Endothelial cell of umbilical vein (primary cell): ENCODE measurements at regions not wholly inside any gene's neighbourhood (a gene's known extent, or its start where the extent isn't known, plus 50 kb on each side); places are given as distances from the start of the nearest gene placed in this dataset.

Experiments
- BruUV-seq: library from RNA; stranded (reverse); fragments of 400-500 nt; replicated peaks from 2 replicates; lab custom pipeline; 2021; lab: Mats Ljungman, UMichigan
- CTCF ChIA-PET: fragments of 300-600, 350-600 bp; sonication (Branson Sonifier 250); formaldehyde crosslinking; loops from one replicate; lab custom pipeline; 2021; ENCODE audit warnings: antibody characterized with exemption, inconsistent platforms; lab: Charles Lee
- POLR2A ChIA-PET: fragments of 300-600, 350-600 bp; sonication (Branson Sonifier 250); formaldehyde crosslinking; loops from one replicate; lab custom pipeline; 2021; ENCODE audit warnings: antibody characterized with exemption, inconsistent platforms; lab: Charles Lee
- DNase-seq: peaks from one replicate; pipeline ENCODE4 v3.0.0-alpha.2; 2011; ENCODE audit warnings: low read depth, low spot score
- FAIRE-seq: peaks from 2 replicates; lab custom pipeline; 2011; peaks lifted over from hg19 to GRCh38; lab: Jason Lieb, UNC
- H2AFZ ChIP-seq: 2 replicates; pipeline ENCODE4 v1.6.0; 2012; ENCODE audit warnings: low read depth, low read length, control low read depth, inconsistent platforms
- H3K27ac ChIP-seq: 2 replicates; pipeline ENCODE4 v1.5.1; 2011; ENCODE audit warnings: low read depth, mild to moderate bottlenecking, control low read depth, low read length, moderate library complexity; ENCODE audit not compliant: insufficient read depth
- H3K27me3 ChIP-seq, 2 experiments: 2 replicates each; pipeline versions ENCODE4 v1.6.0 to v1.6.1; 2011; ENCODE audit warnings: low read length in 2 of 2, mixed read lengths in 1 of 2; ENCODE audit not compliant: control insufficient read depth in 2 of 2, insufficient read depth in 2 of 2
- H3K36me3 ChIP-seq, 2 experiments: 2 replicates in 1 of 2; 3 replicates in 1 of 2; pipeline ENCODE4 v1.5.1; 2011; ENCODE audit warnings: low read length in 2 of 2, mild to moderate bottlenecking in 1 of 2, moderate library complexity in 1 of 2; ENCODE audit not compliant: control insufficient read depth in 2 of 2, insufficient read depth in 2 of 2; ENCODE audit errors: extremely low read depth in 1 of 2
- H3K4me1 ChIP-seq: 3 replicates; pipeline ENCODE4 v1.5.1; 2011; ENCODE audit warnings: mild to moderate bottlenecking, low read length; ENCODE audit not compliant: control insufficient read depth, insufficient read depth; ENCODE audit errors: extremely low read depth
- H3K4me2 ChIP-seq: 2 replicates; pipeline ENCODE4 v1.6.1; 2011; ENCODE audit warnings: low read length, control low read depth, mixed read lengths; ENCODE audit not compliant: insufficient read depth
- H3K4me3 ChIP-seq, 3 experiments: fragments of 200-600 bp in 1 of 3; sonication (generic), shearing (Covaris generic) in 1 of 3; replicated peaks in 1 of 3; 2 replicates each; pipeline ENCODE4 v1.5.1; 2011 to 2016; ENCODE audit warnings: control low read depth in 3 of 3, low read length in 3 of 3, mild to moderate bottlenecking in 2 of 3, inconsistent platforms in 1 of 3, low read depth in 1 of 3, moderate library complexity in 1 of 3; ENCODE audit not compliant: insufficient read depth in 1 of 3
- H3K79me2 ChIP-seq: 2 replicates; pipeline ENCODE4 v1.6.0; 2012; ENCODE audit warnings: low read length, inconsistent platforms; ENCODE audit not compliant: control insufficient read depth, insufficient read depth
- H3K9ac ChIP-seq: replicated peaks from 2 replicates; pipeline ENCODE3; 2011; ENCODE audit warnings: low read length, control low read depth; ENCODE audit not compliant: insufficient read depth; ENCODE audit errors: extremely low read depth
- H3K9me1 ChIP-seq: replicated peaks from 3 replicates; pipeline ENCODE4 v1.6.0; 2011; ENCODE audit warnings: mild to moderate bottlenecking, low read length; ENCODE audit not compliant: control insufficient read depth, insufficient read depth; ENCODE audit errors: extremely low read depth
- H3K9me3 ChIP-seq: replicated peaks from 2 replicates; pipeline ENCODE4 v1.5.1; 2012; ENCODE audit warnings: low read length, inconsistent platforms; ENCODE audit not compliant: control insufficient read depth, insufficient read depth
- H4K20me1 ChIP-seq: replicated peaks from 2 replicates; pipeline ENCODE3; 2011; ENCODE audit warnings: mild to moderate bottlenecking, low read length; ENCODE audit not compliant: control insufficient read depth, insufficient read depth; ENCODE audit errors: extremely low read depth
- EZH2 ChIP-seq: IDR thresholded peaks from 2 replicates; pipeline ENCODE4 v1.6.1; 2012; ENCODE audit warnings: borderline replicate concordance, low read depth, mild to moderate bottlenecking, moderate library complexity, low read length, inconsistent platforms; ENCODE audit not compliant: severe bottlenecking
- FOS ChIP-seq: IDR thresholded peaks from 2 replicates; pipeline ENCODE4 v1.6.1; 2011; ENCODE audit warnings: mild to moderate bottlenecking, low read length, moderate library complexity, borderline replicate concordance; ENCODE audit not compliant: insufficient read depth
- GATA2 ChIP-seq: IDR thresholded peaks from 2 replicates; pipeline ENCODE4 v1.7.0; 2011; ENCODE audit warnings: low read depth, mild to moderate bottlenecking, moderate library complexity, mixed read lengths, low read length; ENCODE audit not compliant: insufficient read length, insufficient read depth
- JUN ChIP-seq: IDR thresholded peaks from 2 replicates; pipeline ENCODE4 v1.6.1; 2011; ENCODE audit warnings: borderline replicate concordance, low read depth; ENCODE audit not compliant: insufficient read length, insufficient read depth
- MYC ChIP-seq: IDR thresholded peaks from one replicate; pipeline ENCODE4 v1.6.1; 2011; ENCODE audit warnings: mild to moderate bottlenecking, low read depth, low read length
- POLR2A ChIP-seq: IDR thresholded peaks from 2 replicates; pipeline ENCODE4 v1.6.1; 2012; ENCODE audit warnings: low read depth, mild to moderate bottlenecking, control low read depth, low read length
- POLR2AphosphoS5 ChIP-seq: IDR thresholded peaks from 2 replicates; pipeline ENCODE4 v1.6.1; 2012; ENCODE audit warnings: low read depth, mild to moderate bottlenecking, control low read depth, low read length, moderate library complexity; ENCODE audit not compliant: insufficient read depth
- dilution Hi-C: fragments of 300-500 bp; cut with MboI; formaldehyde crosslinking; loops from one replicate; pipeline ENCODE4 v1.15.0; 2019; ENCODE audit warnings: low sequenced_read_pairs; ENCODE audit not compliant: extremely low pct_ligation_motif_present
- intact Hi-C: fragments of 100-400 bp; cut with micrococcal nuclease; formaldehyde crosslinking; loops from one replicate; pipeline ENCODE4 v1.10.0; 2022
- TF ChIP-seq, protein P1 (sequence below): IDR thresholded peaks from 2 replicates; pipeline ENCODE4 v1.6.1; 2011; ENCODE audit not compliant: insufficient read depth, insufficient read length
- TF ChIP-seq, protein P2 (sequence below), 2 donors: IDR thresholded peaks; 1 replicate in 1 of 2; 2 replicates in 1 of 2; pipeline ENCODE4 v1.5.1; 2011; ENCODE audit warnings: low read length in 2 of 2, mild to moderate bottlenecking in 2 of 2, moderate library complexity in 2 of 2, control low read depth in 1 of 2, inconsistent platforms in 1 of 2, low read depth in 1 of 2; ENCODE audit not compliant: insufficient read depth in 1 of 2; ENCODE audit errors: extremely low read depth in 1 of 2

DNA sequence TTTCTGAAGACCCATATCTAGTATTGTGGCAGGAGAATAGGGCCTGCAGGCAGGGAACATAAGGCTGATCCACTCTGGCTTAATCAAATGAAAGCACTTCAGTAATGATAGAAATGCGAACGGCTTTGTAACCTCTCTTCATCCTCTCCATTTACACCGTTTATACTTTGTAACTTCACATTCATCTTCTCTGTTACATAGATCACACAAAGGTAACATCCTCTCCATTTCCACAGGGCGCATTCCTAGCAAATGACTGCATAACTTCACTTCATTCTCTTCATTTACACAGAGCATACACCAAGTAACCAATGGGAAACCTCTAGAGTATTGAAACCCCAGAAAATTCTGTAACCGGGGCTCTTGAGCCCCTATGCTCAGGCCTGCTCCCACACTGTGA is 65.5 kb upstream of the SLC34A2 start:
- DNase-seq (no peak), FAIRE-seq (no peak)
- H3K9me1 ChIP-seq: no peaks in the 10 kb centered on the region
- H3K9ac ChIP-seq: no peak overlapping the region
- dilution Hi-C loops (no loop called here), intact Hi-C loops (no loop called here)
- no peak overlapping the region for H3K4me2 ChIP-seq
- H3K4me1 ChIP-seq: no peaks in the 10 kb centered on the region
- ChIA-PET POLR2A (no interaction called here), CTCF (no interaction called here)
- H3K36me3 ChIP-seq: no peaks in the 10 kb centered on the region
- H2AFZ ChIP-seq: no peak overlapping the region
- TF ChIP-seq JUN: no peak
- no peak for TF ChIP-seq FOS
- TF ChIP-seq POLR2A: no peak
- TF ChIP-seq POLR2AphosphoS5: no peak
- TF ChIP-seq EZH2: no peak
- no peak for TF ChIP-seq GATA2
- TF ChIP-seq, protein P1, sequence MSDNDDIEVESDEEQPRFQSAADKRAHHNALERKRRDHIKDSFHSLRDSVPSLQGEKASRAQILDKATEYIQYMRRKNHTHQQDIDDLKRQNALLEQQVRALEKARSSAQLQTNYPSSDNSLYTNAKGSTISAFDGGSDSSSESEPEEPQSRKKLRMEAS: no peak
- no peak for TF ChIP-seq MYC
- TF ChIP-seq, protein P2, sequence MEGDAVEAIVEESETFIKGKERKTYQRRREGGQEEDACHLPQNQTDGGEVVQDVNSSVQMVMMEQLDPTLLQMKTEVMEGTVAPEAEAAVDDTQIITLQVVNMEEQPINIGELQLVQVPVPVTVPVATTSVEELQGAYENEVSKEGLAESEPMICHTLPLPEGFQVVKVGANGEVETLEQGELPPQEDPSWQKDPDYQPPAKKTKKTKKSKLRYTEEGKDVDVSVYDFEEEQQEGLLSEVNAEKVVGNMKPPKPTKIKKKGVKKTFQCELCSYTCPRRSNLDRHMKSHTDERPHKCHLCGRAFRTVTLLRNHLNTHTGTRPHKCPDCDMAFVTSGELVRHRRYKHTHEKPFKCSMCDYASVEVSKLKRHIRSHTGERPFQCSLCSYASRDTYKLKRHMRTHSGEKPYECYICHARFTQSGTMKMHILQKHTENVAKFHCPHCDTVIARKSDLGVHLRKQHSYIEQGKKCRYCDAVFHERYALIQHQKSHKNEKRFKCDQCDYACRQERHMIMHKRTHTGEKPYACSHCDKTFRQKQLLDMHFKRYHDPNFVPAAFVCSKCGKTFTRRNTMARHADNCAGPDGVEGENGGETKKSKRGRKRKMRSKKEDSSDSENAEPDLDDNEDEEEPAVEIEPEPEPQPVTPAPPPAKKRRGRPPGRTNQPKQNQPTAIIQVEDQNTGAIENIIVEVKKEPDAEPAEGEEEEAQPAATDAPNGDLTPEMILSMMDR (IDR thresholded peaks at IDR 0.05; ENCODE audit: extremely low read depth in 1 of 2, insufficient read depth in 1 of 2, low read depth in 1 of 2, low read length in 2 of 2): no peak
- H3K27ac ChIP-seq: no peak overlapping the region
- H3K4me3 ChIP-seq: no peak overlapping the region
- no peaks in the 10 kb centered on the region for H3K27me3 ChIP-seq
- H4K20me1 ChIP-seq: no peaks in the 10 kb centered on the region
- no TSS peak for BruUV-seq
- no peaks in the 10 kb centered on the region for H3K79me2 ChIP-seq
- H3K9me3 ChIP-seq: no peaks in the 10 kb centered on the region
